SK-N-SH (cell line): ENCODE measurements at regions not wholly inside any gene's neighbourhood (a gene's known extent, or its start where the extent isn't known, plus 50 kb on each side); places are given as distances from the start of the nearest gene placed in this dataset.

Source experiments
- CTCF ChIA-PET: fragments of 300-600, 350-600 bp; formaldehyde crosslinking; extraction: SDS; loops from one replicate; lab custom pipeline; 2021; lab: Yijun Ruan, JAX
- POLR2A ChIA-PET: fragments of 350-600 bp; sonication (Branson Sonifier 250); formaldehyde crosslinking; extraction: SDS; loops from one replicate; lab custom pipeline; 2020; ENCODE audit warnings: antibody characterized with exemption, inconsistent platforms; lab: Yijun Ruan, JAX
- DNase-seq: peaks from one replicate; pipeline ENCODE4 v3.0.0; 2012
- H2AFZ ChIP-seq: fragments of 200-600 bp; sonication (generic); 2 replicates; pipeline ENCODE4 v1.8.1; 2016; ENCODE audit warnings: antibody characterized with exemption, mild to moderate bottlenecking, low read depth
- H3F3A ChIP-seq: fragments of 200-600 bp; sonication (generic); replicated peaks from 2 replicates; pipeline ENCODE3; 2016; ENCODE audit warnings: antibody characterized with exemption, mild to moderate bottlenecking; ENCODE audit not compliant: insufficient read depth
- H3K27ac ChIP-seq, 2 experiments: fragments of 200-500 bp in 1 of 2; fragments of 200-600 bp in 1 of 2; sonication (Bioruptor generic) in 1 of 2; sonication (generic), shearing (Covaris generic) in 1 of 2; 2 replicates each; pipeline versions ENCODE4 v1.5.1 to v1.6.1; 2014 to 2016; ENCODE audit warnings: low read depth in 2 of 2, inconsistent platforms in 1 of 2, low read length in 1 of 2, mild to moderate bottlenecking in 1 of 2, mixed read lengths in 1 of 2
- H3K27me3 ChIP-seq: fragments of 200-600 bp; sonication (generic), shearing (Covaris generic); 2 replicates; pipeline ENCODE4 v1.6.1; 2016; ENCODE audit warnings: mixed run types; ENCODE audit not compliant: insufficient read depth
- H3K36me3 ChIP-seq, 2 experiments: fragments of 200-500 bp in 1 of 2; fragments of 200-600 bp in 1 of 2; sonication (Bioruptor generic) in 1 of 2; sonication (generic) in 1 of 2; replicated peaks in 1 of 2; 2 replicates each; pipeline versions ENCODE3 to v1.5.1; 2014 to 2016; ENCODE audit warnings: low read length in 1 of 2, mild to moderate bottlenecking in 1 of 2; ENCODE audit not compliant: insufficient read depth in 2 of 2, control insufficient read depth in 1 of 2
- H3K4me1 ChIP-seq, 2 experiments: fragments of 200-500 bp in 1 of 2; fragments of 200-600 bp in 1 of 2; sonication (Bioruptor generic) in 1 of 2; sonication (generic), shearing (Covaris generic) in 1 of 2; 2 replicates each; pipeline versions ENCODE4 v1.5.1 to v1.6.1; 2014 to 2016; ENCODE audit warnings: low read depth in 1 of 2, low read length in 1 of 2, mixed run types in 1 of 2; ENCODE audit not compliant: insufficient read depth in 2 of 2, control insufficient read depth in 1 of 2
- H3K4me2 ChIP-seq: fragments of 200-600 bp; sonication (generic), shearing (Covaris generic); 2 replicates; pipeline ENCODE4 v1.6.1; 2017; ENCODE audit warnings: mixed run types
- H3K4me3 ChIP-seq, 2 experiments: fragments of 200-500 bp in 1 of 2; fragments of 200-600 bp in 1 of 2; sonication (Bioruptor generic) in 1 of 2; sonication (generic), shearing (Covaris generic) in 1 of 2; 2 replicates each; pipeline versions ENCODE4 v1.5.1 to v1.8.1; 2014 to 2016; ENCODE audit warnings: low read depth in 2 of 2, inconsistent platforms in 1 of 2, low read length in 1 of 2, mild to moderate bottlenecking in 1 of 2, mixed read lengths in 1 of 2, moderate library complexity in 1 of 2
- H3K79me2 ChIP-seq: fragments of 200-600 bp; sonication (generic); 2 replicates; pipeline ENCODE4 v1.8.1; 2017; ENCODE audit warnings: mild to moderate bottlenecking; ENCODE audit not compliant: insufficient read depth
- H3K9ac ChIP-seq: fragments of 200-600 bp; sonication (generic); 2 replicates; pipeline ENCODE4 v1.6.1; 2017; ENCODE audit warnings: mixed run types
- H3K9me2 ChIP-seq: fragments of 200-600 bp; sonication (generic); 2 replicates; pipeline ENCODE4 v1.6.1; 2017; ENCODE audit warnings: mixed run types
- H3K9me3 ChIP-seq: fragments of 200-600 bp; sonication (generic); 2 replicates; pipeline ENCODE4 v1.6.1; 2017; ENCODE audit warnings: mixed run types, mild to moderate bottlenecking, moderate library complexity
- H4K20me1 ChIP-seq: fragments of 200-600 bp; sonication (generic); 2 replicates; pipeline ENCODE4 v1.6.1; 2017; ENCODE audit warnings: mild to moderate bottlenecking, mixed run types; ENCODE audit not compliant: insufficient read depth
- EP300 ChIP-seq, 2 experiments: IDR thresholded peaks; 2 replicates each; pipeline versions ENCODE4 v1.4.0 to v1.6.1; 2012; ENCODE audit warnings: borderline replicate concordance in 1 of 2, low read depth in 1 of 2, low read length in 1 of 2
- EZH2phosphoT487 ChIP-seq: fragments of 200-600 bp; sonication (generic); IDR thresholded peaks from 2 replicates; pipeline ENCODE4 v1.6.1; 2017; ENCODE audit warnings: low read depth, mixed run types, mild to moderate bottlenecking, antibody characterized with exemption, moderate library complexity, borderline replicate concordance
- GABPA ChIP-seq: IDR thresholded peaks from 2 replicates; pipeline ENCODE4 v1.4.0; 2012; ENCODE audit warnings: low read depth, mild to moderate bottlenecking
- JUND ChIP-seq: IDR thresholded peaks from 2 replicates; pipeline ENCODE4 v1.4.0; 2012
- SIN3A ChIP-seq: IDR thresholded peaks from 2 replicates; pipeline ENCODE4 v1.6.1; 2012; ENCODE audit warnings: low read depth, mild to moderate bottlenecking, low read length, moderate library complexity, borderline replicate concordance
- TAF1 ChIP-seq: IDR thresholded peaks from 2 replicates; pipeline ENCODE4 v1.6.1; 2012; ENCODE audit warnings: low read depth, mild to moderate bottlenecking, low read length, moderate library complexity, borderline replicate concordance
- WGBS: methylation state at CpG from one replicate; pipeline ENCODE4 v1.1.6; 2017; ENCODE audit warnings: low lambda C conversion rate; 5-methylcytosine and 5-hydroxymethylcytosine counted together
- TF ChIP-seq, protein P1 (sequence below): fragments of 200-600 bp; sonication (generic); IDR thresholded peaks from 2 replicates; pipeline ENCODE4 v1.6.1; 2017; ENCODE audit warnings: antibody characterized with exemption, mild to moderate bottlenecking, moderate library complexity
- TF ChIP-seq, protein P2 (sequence below): IDR thresholded peaks from 2 replicates; pipeline ENCODE4 v1.4.0; 2012; ENCODE audit warnings: low read depth, borderline replicate concordance
- TF ChIP-seq, protein P3 (sequence below): fragments of 150-350 bp; IDR thresholded peaks from 2 replicates; pipeline ENCODE4 v1.6.1; 2016; ENCODE audit warnings: mild to moderate bottlenecking, low read depth, low read length
- TF ChIP-seq, protein P4 (sequence below): IDR thresholded peaks from 2 replicates; pipeline ENCODE4; 2012

DNA sequence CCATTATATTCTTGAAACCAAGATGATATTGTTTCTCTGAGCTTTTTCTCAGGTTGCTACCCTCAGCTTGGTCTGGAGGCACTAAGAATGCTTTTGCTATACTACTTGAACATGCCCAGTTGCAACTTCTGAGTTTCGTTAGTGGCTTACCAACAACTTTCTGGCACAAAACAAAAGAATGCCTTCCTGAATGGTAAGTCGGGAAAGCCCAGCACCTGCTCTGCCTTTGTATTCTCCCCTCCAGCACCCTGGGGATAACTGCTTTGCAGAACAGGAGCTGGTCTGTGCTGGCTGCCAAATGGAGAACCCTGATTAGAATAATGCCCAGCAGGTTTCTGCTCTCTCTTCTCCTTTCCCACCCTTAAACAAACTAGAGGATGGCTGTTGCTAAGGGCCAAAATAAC, 149.3 kb downstream of the TGFB2 start:
- WGBS, result 100% methylated on average over 2 of the region's 2 CpGs
- CTCF ChIA-PET, result interaction anchor here (1.2 kb wide), 1 partner anchor 155 kb away, joined by 3 read pairs; no protein-coding TSS in a partner anchor

More for the DNA sequence above, 149.3 kb downstream of the TGFB2 start:
- no peaks in the 10 kb centered on the region for H3K9me2 ChIP-seq
- H2AFZ ChIP-seq, result no peak overlapping the region
- POLR2A ChIA-PET, result no interaction called here
- DNase-seq, result no peak
- no peak overlapping the region for H3K4me2 ChIP-seq
- peaks cover 10 to 16% of the 10 kb centered on the region in 2 experiments for H3K4me1 ChIP-seq
- no peak overlapping the region for H3K9ac ChIP-seq
- H3K4me3 ChIP-seq, result no peak overlapping the region
- no peaks in the 10 kb centered on the region for H3K36me3 ChIP-seq
- TF ChIP-seq JUND, result no peak
- TF ChIP-seq, protein P1, sequence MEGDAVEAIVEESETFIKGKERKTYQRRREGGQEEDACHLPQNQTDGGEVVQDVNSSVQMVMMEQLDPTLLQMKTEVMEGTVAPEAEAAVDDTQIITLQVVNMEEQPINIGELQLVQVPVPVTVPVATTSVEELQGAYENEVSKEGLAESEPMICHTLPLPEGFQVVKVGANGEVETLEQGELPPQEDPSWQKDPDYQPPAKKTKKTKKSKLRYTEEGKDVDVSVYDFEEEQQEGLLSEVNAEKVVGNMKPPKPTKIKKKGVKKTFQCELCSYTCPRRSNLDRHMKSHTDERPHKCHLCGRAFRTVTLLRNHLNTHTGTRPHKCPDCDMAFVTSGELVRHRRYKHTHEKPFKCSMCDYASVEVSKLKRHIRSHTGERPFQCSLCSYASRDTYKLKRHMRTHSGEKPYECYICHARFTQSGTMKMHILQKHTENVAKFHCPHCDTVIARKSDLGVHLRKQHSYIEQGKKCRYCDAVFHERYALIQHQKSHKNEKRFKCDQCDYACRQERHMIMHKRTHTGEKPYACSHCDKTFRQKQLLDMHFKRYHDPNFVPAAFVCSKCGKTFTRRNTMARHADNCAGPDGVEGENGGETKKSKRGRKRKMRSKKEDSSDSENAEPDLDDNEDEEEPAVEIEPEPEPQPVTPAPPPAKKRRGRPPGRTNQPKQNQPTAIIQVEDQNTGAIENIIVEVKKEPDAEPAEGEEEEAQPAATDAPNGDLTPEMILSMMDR, result no peak
- no peak for TF ChIP-seq TAF1
- no peak for TF ChIP-seq EZH2phosphoT487
- TF ChIP-seq, protein P2, sequence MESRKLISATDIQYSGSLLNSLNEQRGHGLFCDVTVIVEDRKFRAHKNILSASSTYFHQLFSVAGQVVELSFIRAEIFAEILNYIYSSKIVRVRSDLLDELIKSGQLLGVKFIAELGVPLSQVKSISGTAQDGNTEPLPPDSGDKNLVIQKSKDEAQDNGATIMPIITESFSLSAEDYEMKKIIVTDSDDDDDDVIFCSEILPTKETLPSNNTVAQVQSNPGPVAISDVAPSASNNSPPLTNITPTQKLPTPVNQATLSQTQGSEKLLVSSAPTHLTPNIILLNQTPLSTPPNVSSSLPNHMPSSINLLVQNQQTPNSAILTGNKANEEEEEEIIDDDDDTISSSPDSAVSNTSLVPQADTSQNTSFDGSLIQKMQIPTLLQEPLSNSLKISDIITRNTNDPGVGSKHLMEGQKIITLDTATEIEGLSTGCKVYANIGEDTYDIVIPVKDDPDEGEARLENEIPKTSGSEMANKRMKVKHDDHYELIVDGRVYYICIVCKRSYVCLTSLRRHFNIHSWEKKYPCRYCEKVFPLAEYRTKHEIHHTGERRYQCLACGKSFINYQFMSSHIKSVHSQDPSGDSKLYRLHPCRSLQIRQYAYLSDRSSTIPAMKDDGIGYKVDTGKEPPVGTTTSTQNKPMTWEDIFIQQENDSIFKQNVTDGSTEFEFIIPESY, result no peak
- no peak for TF ChIP-seq GABPA
- TF ChIP-seq, protein P3, sequence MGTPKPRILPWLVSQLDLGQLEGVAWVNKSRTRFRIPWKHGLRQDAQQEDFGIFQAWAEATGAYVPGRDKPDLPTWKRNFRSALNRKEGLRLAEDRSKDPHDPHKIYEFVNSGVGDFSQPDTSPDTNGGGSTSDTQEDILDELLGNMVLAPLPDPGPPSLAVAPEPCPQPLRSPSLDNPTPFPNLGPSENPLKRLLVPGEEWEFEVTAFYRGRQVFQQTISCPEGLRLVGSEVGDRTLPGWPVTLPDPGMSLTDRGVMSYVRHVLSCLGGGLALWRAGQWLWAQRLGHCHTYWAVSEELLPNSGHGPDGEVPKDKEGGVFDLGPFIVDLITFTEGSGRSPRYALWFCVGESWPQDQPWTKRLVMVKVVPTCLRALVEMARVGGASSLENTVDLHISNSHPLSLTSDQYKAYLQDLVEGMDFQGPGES, result no peak
- TF ChIP-seq SIN3A, result no peak
- TF ChIP-seq EP300 (IDR thresholded peaks at IDR 0.05; ENCODE audit: borderline replicate concordance in 1 of 2, low read depth in 1 of 2, low read length in 1 of 2), result no peak
- TF ChIP-seq, protein P4, sequence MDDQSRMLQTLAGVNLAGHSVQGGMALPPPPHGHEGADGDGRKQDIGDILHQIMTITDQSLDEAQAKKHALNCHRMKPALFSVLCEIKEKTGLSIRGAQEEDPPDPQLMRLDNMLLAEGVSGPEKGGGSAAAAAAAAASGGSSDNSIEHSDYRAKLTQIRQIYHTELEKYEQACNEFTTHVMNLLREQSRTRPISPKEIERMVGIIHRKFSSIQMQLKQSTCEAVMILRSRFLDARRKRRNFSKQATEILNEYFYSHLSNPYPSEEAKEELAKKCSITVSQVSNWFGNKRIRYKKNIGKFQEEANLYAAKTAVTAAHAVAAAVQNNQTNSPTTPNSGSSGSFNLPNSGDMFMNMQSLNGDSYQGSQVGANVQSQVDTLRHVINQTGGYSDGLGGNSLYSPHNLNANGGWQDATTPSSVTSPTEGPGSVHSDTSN, result no peak
- H3K9me3 ChIP-seq, result no peaks in the 10 kb centered on the region
- H3F3A ChIP-seq, result peaks cover 28% of the 10 kb centered on the region
- no peaks in the 10 kb centered on the region for H4K20me1 ChIP-seq
- H3K27ac ChIP-seq, result no peak overlapping the region
- H3K79me2 ChIP-seq, result no peaks in the 10 kb centered on the region
- no peaks in the 10 kb centered on the region for H3K27me3 ChIP-seq
